ENCODE measurements at regions not wholly inside any gene's neighbourhood (a gene's known extent, or its start where the extent isn't known, plus 50 kb on each side); places are given as distances from the start of the nearest gene placed in this dataset.

DNA sequence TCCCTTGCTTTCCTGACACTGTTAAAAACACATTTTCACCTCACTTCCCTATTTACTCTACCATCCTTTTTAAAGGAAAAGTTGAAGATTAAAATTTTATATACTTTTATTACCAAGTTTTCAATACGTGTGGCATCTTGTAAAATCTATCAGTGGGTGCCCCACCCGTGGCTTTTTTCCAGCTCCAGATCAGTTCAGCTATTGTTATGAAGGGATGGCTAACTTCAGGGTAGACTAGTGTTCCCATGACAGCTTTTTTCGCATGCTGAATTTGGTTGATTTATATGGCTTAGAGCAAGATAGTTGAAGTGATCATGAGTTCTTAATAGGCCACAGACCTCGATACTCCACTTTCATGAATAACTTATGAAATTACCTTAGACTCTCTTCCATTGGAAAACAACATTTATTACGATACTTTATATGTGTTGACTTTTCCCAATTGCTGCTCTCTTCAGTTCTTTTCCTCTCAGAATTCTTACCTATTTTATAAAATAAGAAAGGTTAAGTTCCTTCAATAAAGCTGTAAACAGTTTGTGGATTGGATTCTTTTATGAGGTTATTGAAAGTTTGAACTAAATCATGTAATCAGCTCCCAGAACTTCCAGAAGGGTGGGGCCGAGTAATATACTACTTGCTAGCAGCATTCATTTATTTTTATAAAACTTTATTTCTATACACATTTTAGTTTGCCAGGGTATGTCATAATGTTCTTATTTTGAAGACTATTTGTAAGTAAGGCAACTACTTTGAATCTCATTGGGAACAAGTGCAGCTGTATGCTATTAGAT, 680.9 kb downstream of the SATB2 start:
- H3K27ac ChIP-seq (ENCODE audit: low read depth, low read length, poor library complexity, severe bottlenecking): no peak overlapping the region
- H3K9me3 ChIP-seq (ENCODE audit: low read depth, low read length, poor library complexity, severe bottlenecking): no peaks in the 10 kb centered on the region
- no peaks in the 10 kb centered on the region for H3K4me1 ChIP-seq (ENCODE audit: insufficient read depth, low read length, poor library complexity, severe bottlenecking)
- no peak overlapping the region for H3K4me3 ChIP-seq (ENCODE audit: low read depth, low read length, poor library complexity, severe bottlenecking)
- CTCF ChIA-PET: no interaction called here
- intact Hi-C loops (cut with micrococcal nuclease; ENCODE audit: unreplicated experiment): no loop called here
- TF ChIP-seq, protein P1, sequence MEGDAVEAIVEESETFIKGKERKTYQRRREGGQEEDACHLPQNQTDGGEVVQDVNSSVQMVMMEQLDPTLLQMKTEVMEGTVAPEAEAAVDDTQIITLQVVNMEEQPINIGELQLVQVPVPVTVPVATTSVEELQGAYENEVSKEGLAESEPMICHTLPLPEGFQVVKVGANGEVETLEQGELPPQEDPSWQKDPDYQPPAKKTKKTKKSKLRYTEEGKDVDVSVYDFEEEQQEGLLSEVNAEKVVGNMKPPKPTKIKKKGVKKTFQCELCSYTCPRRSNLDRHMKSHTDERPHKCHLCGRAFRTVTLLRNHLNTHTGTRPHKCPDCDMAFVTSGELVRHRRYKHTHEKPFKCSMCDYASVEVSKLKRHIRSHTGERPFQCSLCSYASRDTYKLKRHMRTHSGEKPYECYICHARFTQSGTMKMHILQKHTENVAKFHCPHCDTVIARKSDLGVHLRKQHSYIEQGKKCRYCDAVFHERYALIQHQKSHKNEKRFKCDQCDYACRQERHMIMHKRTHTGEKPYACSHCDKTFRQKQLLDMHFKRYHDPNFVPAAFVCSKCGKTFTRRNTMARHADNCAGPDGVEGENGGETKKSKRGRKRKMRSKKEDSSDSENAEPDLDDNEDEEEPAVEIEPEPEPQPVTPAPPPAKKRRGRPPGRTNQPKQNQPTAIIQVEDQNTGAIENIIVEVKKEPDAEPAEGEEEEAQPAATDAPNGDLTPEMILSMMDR (conservative IDR thresholded peaks at IDR 0.05; ENCODE audit: low read depth, low read length): no peak
- POLR2A ChIA-PET (ENCODE audit: low non-redundant PET): no interaction called here
- DNase-seq (ENCODE audit: low spot score): no peak
- no TSS peak for BruUV-seq (replicated peaks)
- H3K27me3 ChIP-seq (replicated peaks; ENCODE audit: insufficient read depth, low read depth, low read length, poor library complexity): peaks cover 9% of the 10 kb centered on the region
- H3K36me3 ChIP-seq (ENCODE audit: insufficient read depth, low read length, poor library complexity, severe bottlenecking): no peaks in the 10 kb centered on the region

DNA sequence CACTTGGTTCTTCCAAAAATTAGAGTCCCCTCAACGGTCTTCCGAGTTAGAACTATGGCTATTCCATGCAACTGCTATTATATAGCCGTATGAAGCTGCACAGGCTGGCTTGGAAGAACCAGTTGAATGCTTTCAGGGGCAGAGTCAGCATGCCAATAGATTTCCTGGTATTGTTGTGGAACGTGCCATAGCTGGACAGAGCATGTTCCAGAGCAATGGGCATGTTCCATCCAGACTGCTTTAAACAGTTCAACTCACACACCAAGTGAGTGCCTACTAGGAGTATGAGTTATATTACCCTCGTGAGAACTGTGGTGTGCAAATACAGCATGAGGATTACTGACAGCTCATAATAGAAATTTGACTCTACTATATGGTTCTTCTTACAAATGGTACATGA, 682.0 kb downstream of the SATB2 start:
- no TSS peak for BruUV-seq (replicated peaks)
- no peak for DNase-seq (ENCODE audit: low spot score)
- ChIA-PET CTCF (no interaction called here), POLR2A (ENCODE audit: low non-redundant PET) (no interaction called here)
- no peaks in the 10 kb centered on the region for H3K9me3 ChIP-seq (ENCODE audit: low read depth, low read length, poor library complexity, severe bottlenecking)
- no peak for TF ChIP-seq EZH2 (IDR thresholded peaks at IDR 0.05; ENCODE audit: borderline replicate concordance, low read depth, low read length, poor library complexity, severe bottlenecking)
- TF ChIP-seq, protein P1 (conservative IDR thresholded peaks at IDR 0.05; ENCODE audit: low read depth, low read length): no peak
- no peak overlapping the region for H3K27ac ChIP-seq (ENCODE audit: low read depth, low read length, poor library complexity, severe bottlenecking)
- intact Hi-C loops (cut with micrococcal nuclease; ENCODE audit: unreplicated experiment): no loop called here
- H3K36me3 ChIP-seq (ENCODE audit: insufficient read depth, low read length, poor library complexity, severe bottlenecking): no peaks in the 10 kb centered on the region
- peaks cover 9% of the 10 kb centered on the region for H3K27me3 ChIP-seq (replicated peaks; ENCODE audit: insufficient read depth, low read depth, low read length, poor library complexity)
- H3K4me1 ChIP-seq (ENCODE audit: insufficient read depth, low read length, poor library complexity, severe bottlenecking): no peaks in the 10 kb centered on the region
- no peak overlapping the region for H3K4me3 ChIP-seq (ENCODE audit: low read depth, low read length, poor library complexity, severe bottlenecking)

DNA sequence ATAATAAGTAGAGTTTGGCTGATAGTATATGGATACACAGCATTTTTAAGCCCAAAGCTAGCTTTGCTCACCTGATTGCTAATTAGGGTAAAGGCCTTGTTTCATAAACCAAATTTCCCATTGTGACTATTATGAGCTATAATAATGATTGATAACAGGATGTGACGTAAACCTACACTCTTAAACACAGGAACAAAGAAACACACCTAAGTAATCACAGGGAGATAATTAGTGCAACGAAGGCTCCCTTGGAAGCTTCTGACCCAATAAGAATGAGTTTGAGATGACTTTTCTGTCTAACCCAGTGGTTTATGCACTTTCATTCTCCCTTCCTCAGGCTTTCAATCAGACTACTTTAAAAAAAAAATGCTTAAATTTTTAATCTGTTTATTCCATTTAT, 683.2 kb downstream of the SATB2 start:
- no TSS peak for BruUV-seq (replicated peaks)
- Histone ChIP-seq H3K27ac (ENCODE audit: low read depth, low read length, poor library complexity, severe bottlenecking) (no peak overlapping the region), H3K36me3 (ENCODE audit: insufficient read depth, low read length, poor library complexity, severe bottlenecking) (no peaks in the 10 kb centered on the region), H3K9me3 (ENCODE audit: low read depth, low read length, poor library complexity, severe bottlenecking) (no peaks in the 10 kb centered on the region), H3K27me3 (replicated peaks; ENCODE audit: insufficient read depth, low read depth, low read length, poor library complexity) (peaks cover 6% of the 10 kb centered on the region), H3K4me1 (ENCODE audit: insufficient read depth, low read length, poor library complexity, severe bottlenecking) (no peaks in the 10 kb centered on the region), H3K4me3 (ENCODE audit: low read depth, low read length, poor library complexity, severe bottlenecking) (no peak overlapping the region)
- DNase-seq (ENCODE audit: low spot score): no peak
- intact Hi-C loops (cut with micrococcal nuclease; ENCODE audit: unreplicated experiment): no loop called here
- TF ChIP-seq, protein P1 (conservative IDR thresholded peaks at IDR 0.05; ENCODE audit: low read depth, low read length): no peak
- TF ChIP-seq EZH2 (IDR thresholded peaks at IDR 0.05; ENCODE audit: borderline replicate concordance, low read depth, low read length, poor library complexity, severe bottlenecking): no peak
- ChIA-PET POLR2A (ENCODE audit: low non-redundant PET) (no interaction called here), CTCF (no interaction called here)

Data from A673 (cell line).